ENCODE measurements at regions not wholly inside any gene's neighbourhood (a gene's known extent, or its start where the extent isn't known, plus 50 kb on each side); places are given as distances from the start of the nearest gene placed in this dataset.

- no peak for TF ChIP-seq EP300 (conservative IDR thresholded peaks at IDR 0.05; ENCODE audit: poor library complexity, severe bottlenecking)
- no peak for TF ChIP-seq TAF1 (IDR thresholded peaks at IDR 0.05; ENCODE audit: low read depth)
- no peak for TF ChIP-seq RAD21 (conservative IDR thresholded peaks at IDR 0.05)
These were observed 204.9 kb downstream of the SMARCA1 start (continued) for GRCh38 chrX:129318375-129318774.

- no peaks in the 10 kb centered on the region for H3K9me3 ChIP-seq (ENCODE audit: low read length)
- H3K9ac ChIP-seq (ENCODE audit: low read length), result no peak overlapping the region
- no peak overlapping the region for H3K27ac ChIP-seq (ENCODE audit: low read length)
- no peak for TF ChIP-seq TAF1 (IDR thresholded peaks at IDR 0.05; ENCODE audit: low read depth)
- no peak for TF ChIP-seq RAD21 (conservative IDR thresholded peaks at IDR 0.05)
- no peak for TF ChIP-seq EZH2 (IDR thresholded peaks at IDR 0.05; ENCODE audit: borderline replicate concordance, insufficient read depth, low read length, poor library complexity, severe bottlenecking)
- no peak for TF ChIP-seq CTCF (IDR thresholded peaks at IDR 0.05; ENCODE audit: poor library complexity, severe bottlenecking)
- no peak for TF ChIP-seq MXI1 (conservative IDR thresholded peaks at IDR 0.05; ENCODE audit: poor library complexity, severe bottlenecking)
- TF ChIP-seq SMC3 (conservative IDR thresholded peaks at IDR 0.05; ENCODE audit: poor library complexity), result no peak
- TF ChIP-seq EP300 (conservative IDR thresholded peaks at IDR 0.05; ENCODE audit: poor library complexity, severe bottlenecking), result no peak
- TF ChIP-seq POLR2AphosphoS5 (IDR thresholded peaks at IDR 0.05), result no peak
- no peak for TF ChIP-seq REST (IDR thresholded peaks at IDR 0.05; ENCODE audit: borderline replicate concordance)
- no peaks in the 10 kb centered on the region for H3K36me3 ChIP-seq (ENCODE audit: insufficient read depth, low read length)
- no peaks in the 10 kb centered on the region for H4K20me1 ChIP-seq (ENCODE audit: insufficient read depth)
- H3K9me2 ChIP-seq (ENCODE audit: insufficient read depth, low read length), result no peaks in the 10 kb centered on the region
- H3F3A ChIP-seq (ENCODE audit: insufficient read depth, low read length, poor library complexity, severe bottlenecking), result no peaks in the 10 kb centered on the region
- H3K4me2 ChIP-seq (ENCODE audit: low read length), result no peak overlapping the region
- H3K79me2 ChIP-seq (replicated peaks; ENCODE audit: insufficient read depth, low read length), result no peaks in the 10 kb centered on the region
- H3K27me3 ChIP-seq (ENCODE audit: insufficient read depth, low read depth, low read length), result no peaks in the 10 kb centered on the region
- H2AFZ ChIP-seq (ENCODE audit: low read depth, low read length), result no peak overlapping the region
- H3K4me3 ChIP-seq (ENCODE audit: low read length), result no peak overlapping the region
These were observed 206.8 kb downstream of the SMARCA1 start for GRCh38 chrX:129316461-129316860.

GRCh38 chrX:129310000-129310399 lies 213.3 kb downstream of the SMARCA1 start:
- Histone ChIP-seq H3K9ac (ENCODE audit: low read length) (no peak overlapping the region), H3K9me2 (ENCODE audit: insufficient read depth, low read length) (no peaks in the 10 kb centered on the region), H3K79me2 (replicated peaks; ENCODE audit: insufficient read depth, low read length) (no peaks in the 10 kb centered on the region), H3K4me2 (ENCODE audit: low read length) (no peak overlapping the region), H3K9me3 (ENCODE audit: low read length) (no peaks in the 10 kb centered on the region), H4K20me1 (ENCODE audit: insufficient read depth) (no peaks in the 10 kb centered on the region), H3K4me3 (ENCODE audit: low read length) (no peak overlapping the region), H3K36me3 (ENCODE audit: insufficient read depth, low read length) (no peaks in the 10 kb centered on the region), H3F3A (ENCODE audit: insufficient read depth, low read length, poor library complexity, severe bottlenecking) (no peaks in the 10 kb centered on the region), H3K27me3 (ENCODE audit: insufficient read depth, low read depth, low read length) (no peaks in the 10 kb centered on the region), H2AFZ (ENCODE audit: low read depth, low read length) (no peak overlapping the region), H3K27ac (ENCODE audit: low read length) (no peak overlapping the region)
- TF ChIP-seq EP300 (conservative IDR thresholded peaks at IDR 0.05; ENCODE audit: poor library complexity, severe bottlenecking) (no peak), TAF1 (IDR thresholded peaks at IDR 0.05; ENCODE audit: low read depth) (no peak), RAD21 (conservative IDR thresholded peaks at IDR 0.05) (no peak), SMC3 (conservative IDR thresholded peaks at IDR 0.05; ENCODE audit: poor library complexity) (no peak), MXI1 (conservative IDR thresholded peaks at IDR 0.05; ENCODE audit: poor library complexity, severe bottlenecking) (no peak), REST (IDR thresholded peaks at IDR 0.05; ENCODE audit: borderline replicate concordance) (no peak), CTCF (IDR thresholded peaks at IDR 0.05; ENCODE audit: poor library complexity, severe bottlenecking) (no peak), POLR2AphosphoS5 (IDR thresholded peaks at IDR 0.05) (no peak), EZH2 (IDR thresholded peaks at IDR 0.05; ENCODE audit: borderline replicate concordance, insufficient read depth, low read length, poor library complexity, severe bottlenecking) (no peak)
